ENCODE measurements at regions not wholly inside any gene's neighbourhood (a gene's known extent, or its start where the extent isn't known, plus 50 kb on each side); places are given as distances from the start of the nearest gene placed in this dataset.

DNA sequence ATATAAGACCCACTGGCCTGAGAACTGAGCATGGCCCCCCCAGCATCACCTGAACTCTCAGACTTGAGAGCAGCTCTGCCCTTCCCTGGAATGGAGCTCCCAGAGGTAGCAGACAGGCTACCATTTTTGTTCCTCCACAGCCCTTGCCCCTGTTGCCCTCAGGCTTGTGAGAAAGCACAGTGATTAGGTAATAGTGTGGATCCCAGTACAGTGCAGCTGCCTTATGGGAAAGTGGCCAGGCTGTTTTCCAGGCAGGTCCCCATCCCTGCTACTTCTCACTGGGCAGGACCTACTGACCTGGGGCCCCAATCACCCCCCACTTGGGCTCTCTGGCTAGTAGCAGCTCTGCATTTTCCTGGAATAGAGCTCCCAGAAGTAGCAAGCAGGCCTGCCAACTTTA lies 834.0 kb downstream of the DACH1 start:
- H3K4me2 ChIP-seq: no peak overlapping the region
- TF ChIP-seq, protein P1, sequence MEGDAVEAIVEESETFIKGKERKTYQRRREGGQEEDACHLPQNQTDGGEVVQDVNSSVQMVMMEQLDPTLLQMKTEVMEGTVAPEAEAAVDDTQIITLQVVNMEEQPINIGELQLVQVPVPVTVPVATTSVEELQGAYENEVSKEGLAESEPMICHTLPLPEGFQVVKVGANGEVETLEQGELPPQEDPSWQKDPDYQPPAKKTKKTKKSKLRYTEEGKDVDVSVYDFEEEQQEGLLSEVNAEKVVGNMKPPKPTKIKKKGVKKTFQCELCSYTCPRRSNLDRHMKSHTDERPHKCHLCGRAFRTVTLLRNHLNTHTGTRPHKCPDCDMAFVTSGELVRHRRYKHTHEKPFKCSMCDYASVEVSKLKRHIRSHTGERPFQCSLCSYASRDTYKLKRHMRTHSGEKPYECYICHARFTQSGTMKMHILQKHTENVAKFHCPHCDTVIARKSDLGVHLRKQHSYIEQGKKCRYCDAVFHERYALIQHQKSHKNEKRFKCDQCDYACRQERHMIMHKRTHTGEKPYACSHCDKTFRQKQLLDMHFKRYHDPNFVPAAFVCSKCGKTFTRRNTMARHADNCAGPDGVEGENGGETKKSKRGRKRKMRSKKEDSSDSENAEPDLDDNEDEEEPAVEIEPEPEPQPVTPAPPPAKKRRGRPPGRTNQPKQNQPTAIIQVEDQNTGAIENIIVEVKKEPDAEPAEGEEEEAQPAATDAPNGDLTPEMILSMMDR (conservative IDR thresholded peaks at IDR 0.05; ENCODE audit: low read depth, low read length): no peak
- H3K36me3 ChIP-seq (ENCODE audit: insufficient read depth): no peaks in the 10 kb centered on the region
- H3K4me3 ChIP-seq (IDR thresholded peaks at IDR 0.05; ENCODE audit: insufficient read depth, low read depth, low read length): no peak overlapping the region
- no peaks in the 10 kb centered on the region for H3K79me2 ChIP-seq (ENCODE audit: insufficient read depth, low read depth)
- no peak overlapping the region for H3K9ac ChIP-seq
- no peak overlapping the region for H3K27ac ChIP-seq
- no peaks in the 10 kb centered on the region for H4K20me1 ChIP-seq (ENCODE audit: insufficient read depth)
- H3K27me3 ChIP-seq (ENCODE audit: insufficient read depth, low read depth): no peaks in the 10 kb centered on the region
- no peak overlapping the region for H2AFZ ChIP-seq (ENCODE audit: low read depth)
- H3K4me1 ChIP-seq (ENCODE audit: low read depth, poor library complexity, severe bottlenecking): no peaks in the 10 kb centered on the region

DNA sequence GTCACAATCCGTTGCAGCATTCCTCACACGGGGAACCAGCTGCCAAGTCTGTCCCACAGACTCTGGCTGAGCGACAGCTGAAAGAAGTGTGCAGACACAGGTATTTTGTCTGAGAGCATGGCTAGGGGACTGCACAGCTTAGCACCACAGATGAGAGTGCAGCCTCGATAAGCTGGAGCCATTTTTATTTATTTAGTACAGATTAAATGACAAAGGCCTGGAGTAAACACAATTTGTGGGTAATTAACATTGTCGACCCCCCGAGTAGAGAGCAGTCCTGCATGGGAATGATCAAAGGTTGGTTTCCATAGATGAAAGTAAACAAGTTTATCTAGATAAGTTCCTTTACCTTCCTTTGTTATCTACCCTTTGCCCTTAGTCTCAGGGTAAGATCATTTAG lies 836.2 kb downstream of the DACH1 start:
- H3K27ac ChIP-seq: no peak overlapping the region
- H3K4me3 ChIP-seq (IDR thresholded peaks at IDR 0.05; ENCODE audit: insufficient read depth, low read depth, low read length): no peak overlapping the region
- H3K27me3 ChIP-seq (ENCODE audit: insufficient read depth, low read depth): no peaks in the 10 kb centered on the region
- H3K4me1 ChIP-seq (ENCODE audit: low read depth, poor library complexity, severe bottlenecking): no peaks in the 10 kb centered on the region
- TF ChIP-seq, protein P1 (conservative IDR thresholded peaks at IDR 0.05; ENCODE audit: low read depth, low read length): no peak
- no peak overlapping the region for H2AFZ ChIP-seq (ENCODE audit: low read depth)
- H3K36me3 ChIP-seq (ENCODE audit: insufficient read depth): no peaks in the 10 kb centered on the region
- H3K9ac ChIP-seq: no peak overlapping the region
- no peaks in the 10 kb centered on the region for H4K20me1 ChIP-seq (ENCODE audit: insufficient read depth)
- H3K79me2 ChIP-seq (ENCODE audit: insufficient read depth, low read depth): no peaks in the 10 kb centered on the region
- H3K4me2 ChIP-seq: no peak overlapping the region

DNA sequence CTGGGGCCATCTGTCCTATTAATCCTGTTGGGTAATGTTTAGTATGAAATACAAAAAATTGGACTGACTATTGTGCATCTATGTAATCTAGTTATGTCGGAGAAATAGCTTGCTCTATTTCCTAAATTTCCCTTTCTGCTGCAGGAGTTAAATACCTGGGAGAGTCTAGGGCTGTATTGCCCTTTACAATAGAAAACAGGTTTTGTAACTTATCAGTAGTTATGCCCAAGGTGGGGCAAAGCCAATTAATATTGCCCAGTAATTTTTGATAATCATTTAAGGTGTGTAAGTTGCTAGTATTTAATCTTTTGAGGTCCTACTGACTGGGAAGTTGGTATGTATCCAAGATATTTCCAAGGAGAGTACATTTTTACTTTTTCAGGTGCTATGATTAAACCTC lies 838.1 kb downstream of the DACH1 start:
- no peaks in the 10 kb centered on the region for H3K27me3 ChIP-seq (ENCODE audit: insufficient read depth, low read depth)

DNA sequence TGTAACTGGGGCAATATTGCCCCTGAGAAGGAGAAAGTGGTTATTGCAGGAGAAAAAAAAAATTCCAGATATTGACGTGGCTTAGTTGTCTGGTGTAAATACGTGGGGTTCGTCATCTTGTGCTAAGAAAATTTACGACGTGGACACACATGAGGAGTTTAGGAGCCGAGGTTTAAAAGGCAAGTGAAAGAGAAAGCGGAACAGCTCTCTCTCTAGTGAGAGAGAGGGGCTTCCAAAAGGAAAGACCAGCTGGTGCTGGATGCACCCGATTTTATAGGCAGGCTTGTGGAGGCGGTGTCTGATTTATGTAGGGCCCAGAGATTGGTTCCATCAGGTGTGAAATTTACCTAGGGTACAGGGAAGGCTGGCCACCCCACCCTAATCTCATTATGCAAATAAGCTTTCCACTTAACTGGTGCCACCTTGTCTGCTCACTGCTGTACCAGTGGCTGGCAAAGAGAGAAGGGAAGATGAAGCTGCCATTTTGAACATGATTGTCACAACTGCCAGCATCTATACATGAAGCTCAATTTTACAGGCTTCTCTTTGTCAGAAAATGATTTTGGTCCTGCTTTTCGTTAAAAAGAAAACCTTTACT lies 845.1 kb downstream of the DACH1 start:
- Histone ChIP-seq H3K36me3 (ENCODE audit: insufficient read depth) (no peaks in the 10 kb centered on the region), H3K4me1 (ENCODE audit: low read depth, poor library complexity, severe bottlenecking) (no peaks in the 10 kb centered on the region), H3K27ac (no peak overlapping the region), H4K20me1 (ENCODE audit: insufficient read depth) (no peaks in the 10 kb centered on the region), H3K79me2 (ENCODE audit: insufficient read depth, low read depth) (no peaks in the 10 kb centered on the region), H3K4me2 (no peak overlapping the region), H3K27me3 (ENCODE audit: insufficient read depth, low read depth) (no peaks in the 10 kb centered on the region), H3K4me3 (IDR thresholded peaks at IDR 0.05; ENCODE audit: insufficient read depth, low read depth, low read length) (no peak overlapping the region), H2AFZ (ENCODE audit: low read depth) (no peak overlapping the region), H3K9ac (no peak overlapping the region)
- TF ChIP-seq, protein P1 (conservative IDR thresholded peaks at IDR 0.05; ENCODE audit: low read depth, low read length): no peak

More for the DNA sequence above, 838.1 kb downstream of the DACH1 start:
- Histone ChIP-seq H3K79me2 (ENCODE audit: insufficient read depth, low read depth) (no peaks in the 10 kb centered on the region), H3K27ac (no peak overlapping the region), H3K4me1 (ENCODE audit: low read depth, poor library complexity, severe bottlenecking) (no peaks in the 10 kb centered on the region), H3K4me2 (no peak overlapping the region), H2AFZ (ENCODE audit: low read depth) (no peak overlapping the region), H3K4me3 (IDR thresholded peaks at IDR 0.05; ENCODE audit: insufficient read depth, low read depth, low read length) (no peak overlapping the region), H4K20me1 (ENCODE audit: insufficient read depth) (no peaks in the 10 kb centered on the region), H3K36me3 (ENCODE audit: insufficient read depth) (no peaks in the 10 kb centered on the region), H3K9ac (no peak overlapping the region)
- TF ChIP-seq, protein P1 (conservative IDR thresholded peaks at IDR 0.05; ENCODE audit: low read depth, low read length): no peak
